Heart left ventricle (tissue), 16 donors: ENCODE measurements at regions not wholly inside any gene's neighbourhood (a gene's known extent, or its start where the extent isn't known, plus 50 kb on each side); places are given as distances from the start of the nearest gene placed in this dataset.

Source experiments
- ATAC-seq, 4 donors: fragments of 200-7000 bp; cut with Tn5 transposase; one replicate each; pipeline ENCODE4 v1.9.1; 2020 to 2022; ENCODE audit warnings: moderate library complexity in 4 of 4, mild to moderate bottlenecking in 3 of 4, moderate number of reproducible peaks in 1 of 4
- DNase-seq, 5 donors: peaks; one replicate each; pipeline ENCODE4 v3.0.0-alpha.2; 2020
- H3K27ac ChIP-seq, 12 donors: fragments of 200-600 bp; sonication (generic) in 4 of 12; one replicate each; pipeline versions ENCODE4 v1.5.0 to v1.8.0; 2016 to 2022; ENCODE audit warnings: mild to moderate bottlenecking in 2 of 12
- H3K27me3 ChIP-seq, 9 donors: fragments of 200-600 bp; sonication (generic) in 2 of 9; one replicate each; pipeline versions ENCODE4 v1.5.1 to v1.8.0; 2016 to 2022; ENCODE audit warnings: mild to moderate bottlenecking in 3 of 9
- H3K36me3 ChIP-seq, 9 donors: fragments of 200-600 bp; sonication (generic) in 2 of 9; one replicate each; pipeline versions ENCODE4 v1.5.0 to v1.8.0; 2018 to 2022; ENCODE audit warnings: mild to moderate bottlenecking in 2 of 9
- H3K4me1 ChIP-seq, 12 donors: fragments of 200-600 bp; sonication (generic) in 4 of 12; one replicate each; pipeline versions ENCODE4 v1.5.0 to v1.8.0; 2016 to 2022; ENCODE audit warnings: mild to moderate bottlenecking in 3 of 12
- H3K4me3 ChIP-seq, 12 donors: fragments of 200-600 bp; sonication (generic) in 4 of 12; one replicate each; pipeline versions ENCODE4 v1.5.0 to v1.8.0; 2017 to 2022; ENCODE audit warnings: mild to moderate bottlenecking in 9 of 12, moderate library complexity in 4 of 12
- H3K9me3 ChIP-seq, 12 donors: fragments of 200-600 bp; sonication (generic) in 4 of 12; one replicate each; pipeline versions ENCODE4 v1.5.0 to v1.8.0; 2016 to 2022; ENCODE audit warnings: mild to moderate bottlenecking in 1 of 12
- CTCF ChIP-seq, 12 donors: fragments of 200-600 bp; sonication (generic) in 4 of 12; IDR thresholded peaks; one replicate each; pipeline versions ENCODE4 v1.5.0 to v1.8.0; 2018 to 2022; ENCODE audit warnings: antibody characterized with exemption in 12 of 12, mild to moderate bottlenecking in 5 of 12
- POLR2A ChIP-seq, 2 donors: fragments of 450-650 bp; IDR thresholded peaks; one replicate each; pipeline ENCODE4 v1.6.1; 2017; ENCODE audit warnings: antibody characterized with exemption in 2 of 2, mild to moderate bottlenecking in 2 of 2, moderate library complexity in 2 of 2
- WGBS, 4 donors: extraction: QIAGEN DNeasy Blood & Tissue Kit in 2 of 4; methylation state at CpG; one replicate each; pipeline versions ENCODE4 v1.1.5 to v1.1.7; 2013 to 2018; 5-methylcytosine and 5-hydroxymethylcytosine counted together
- intact Hi-C, 10 donors: fragments of 100-400 bp; cut with DNase I; formaldehyde crosslinking; loops; one replicate each; pipeline versions ENCODE4 v1.11.1 to v1.14.2; 2022
- donor health status: ischemic (EF 13 %, LVEDD 7.1; RV severe dilation, severe dysfunction).
- donor health status: healthy with polysubstance abuse.
- donor health status: DM: no; HTN: yes; CAD: no.
- donor health status: DM: no; HTN: no; CAD: no.
- donor health status: ischemic (EF 25% LVEDD 6.9; RV normal size, moderate dysfunction).
- donor health status: ischemic (EF 25% LVEDD 5.7; RV mildly dilated, moderate dysfunction).
- donor health status: healthy.
- donor health status: DM: yes; HTN: yes; CAD: no.
- donor health status: ischemic (EF 35%, LVEDD 5.7; RV mildly dilated, moderate dysfunction).
- donor health status: nonischemic (EF 11% LVEDD 7.7; RV severe dilation, severe dysfunction).
- donor health status: DM: yes; HTN: yes; CAD: no.
- donor health status: PGD.
- donor health status: ischemic (EF 29% LVEDD 5.4; RV normal size, mild dysfunction).
- donor health status: nonischemic (EF 23%, LVEDD 6.1; RV moderate dilation, normal function).

GRCh38 chr3:24899901-24900603 lies 405.4 kb upstream of the THRB start:
- TF ChIP-seq POLR2A (IDR thresholded peaks at IDR 0.05) (no peak), CTCF (IDR thresholded peaks at IDR 0.05) (no peak)

GRCh38 chr3:24905266-24905665 lies 410.6 kb upstream of the THRB start:
- Histone ChIP-seq H3K9me3 (no peaks in the 10 kb centered on the region), H3K27ac (no peak overlapping the region), H3K4me3 (no peak overlapping the region), H3K4me1 (no peaks in the 10 kb centered on the region), H3K36me3 (no peaks in the 10 kb centered on the region), H3K27me3 (no peaks in the 10 kb centered on the region)
- intact Hi-C loops, result no loop called here
- 90 to 96% (median 91%) methylated on average over 1 of the region's 1 CpG for WGBS, 4 donors
- no peak for TF ChIP-seq CTCF (IDR thresholded peaks at IDR 0.05)
- no peak for TF ChIP-seq POLR2A (IDR thresholded peaks at IDR 0.05)
- DNase-seq (no peak), ATAC-seq (no peak)

More at GRCh38 chr3:24899901-24900603, 405.4 kb upstream of the THRB start:
- Histone ChIP-seq H3K36me3 (no peaks in the 10 kb centered on the region), H3K4me1 (no peaks in the 10 kb centered on the region), H3K27me3 (no peaks in the 10 kb centered on the region), H3K4me3 (no peak overlapping the region), H3K27ac (no peak overlapping the region), H3K9me3 (no peaks in the 10 kb centered on the region)
- intact Hi-C loops, result no loop called here
- ATAC-seq (no peak), DNase-seq (no peak)
- WGBS, 4 donors, result 84 to 90% (median 86%) methylated on average over 4 of the region's 4 CpGs

GRCh38 chr3:24907106-24907505 lies 412.5 kb upstream of the THRB start:
- Histone ChIP-seq H3K4me1 (no peaks in the 10 kb centered on the region), H3K27me3 (no peaks in the 10 kb centered on the region), H3K9me3 (no peaks in the 10 kb centered on the region), H3K36me3 (no peaks in the 10 kb centered on the region), H3K4me3 (no peak overlapping the region), H3K27ac (no peak overlapping the region)
- 78 to 90% (median 86%) methylated on average over 2 of the region's 2 CpGs for WGBS, 4 donors
- ATAC-seq, result no peak
- TF ChIP-seq CTCF (IDR thresholded peaks at IDR 0.05) (no peak), POLR2A (IDR thresholded peaks at IDR 0.05) (no peak)
- intact Hi-C loops, result no loop called here
- DNase-seq, result no peak

- no peaks in the 10 kb centered on the region for H3K4me1 ChIP-seq
- TF ChIP-seq CTCF (IDR thresholded peaks at IDR 0.05) (no peak), POLR2A (IDR thresholded peaks at IDR 0.05) (no peak)
- H3K27me3 ChIP-seq, result no peaks in the 10 kb centered on the region
- intact Hi-C loops, result no loop called here
- no peak for ATAC-seq
- WGBS, 4 donors, result 79 to 86% (median 83%) methylated on average over 3 of the region's 3 CpGs
- H3K36me3 ChIP-seq, result no peaks in the 10 kb centered on the region
- no peak overlapping the region for H3K4me3 ChIP-seq
- no peak for DNase-seq
- no peak overlapping the region for H3K27ac ChIP-seq
- H3K9me3 ChIP-seq, result no peaks in the 10 kb centered on the region
Observed at GRCh38 chr3:24911076-24911475, 416.4 kb upstream of the THRB start.
